Stomach smooth muscle (tissue), 2 donors: ENCODE measurements at regions not wholly inside any gene's neighbourhood (a gene's known extent, or its start where the extent isn't known, plus 50 kb on each side); places are given as distances from the start of the nearest gene placed in this dataset.

Experiments used
- H3K27ac ChIP-seq: one replicate; pipeline ENCODE4 v1.7.0; 2013; ENCODE audit warnings: mild to moderate bottlenecking, low read length, inconsistent platforms
- H3K27me3 ChIP-seq, 2 donors: one replicate each; pipeline ENCODE4 v1.7.0; 2013; ENCODE audit warnings: low read length in 2 of 2; ENCODE audit not compliant: insufficient read depth in 2 of 2, control insufficient read depth in 1 of 2
- H3K36me3 ChIP-seq, 2 donors: one replicate each; pipeline ENCODE4 v1.7.0; 2013; ENCODE audit warnings: low read length in 2 of 2; ENCODE audit not compliant: control insufficient read depth in 2 of 2, insufficient read depth in 2 of 2
- H3K4me1 ChIP-seq: one replicate; pipeline ENCODE4 v1.7.0; 2013; ENCODE audit warnings: low read length; ENCODE audit not compliant: control insufficient read depth, insufficient read depth
- H3K4me3 ChIP-seq, 2 donors: one replicate each; pipeline ENCODE4 v1.7.0; 2013; ENCODE audit warnings: low read length in 2 of 2
- H3K9ac ChIP-seq, 2 donors: one replicate each; pipeline ENCODE4 v1.7.0; 2013; ENCODE audit warnings: low read length in 2 of 2, mild to moderate bottlenecking in 1 of 2
- H3K9me3 ChIP-seq, 2 donors: one replicate each; pipeline ENCODE4 v1.7.0; 2013; ENCODE audit warnings: low read length in 2 of 2; ENCODE audit not compliant: control insufficient read depth in 2 of 2
- donor health status: healthy.
- donor health status: Pancreatic carcinoma.

- Histone ChIP-seq H3K9ac (no peak overlapping the region), H3K36me3 (no peaks in the 10 kb centered on the region), H3K4me1 (peaks cover 5% of the 10 kb centered on the region), H3K27me3 (peaks cover 0 to 2% of the 10 kb centered on the region in 2 donors), H3K9me3 (peaks cover 0 to 7% of the 10 kb centered on the region in 2 donors), H3K27ac (no peak overlapping the region), H3K4me3 (no peak overlapping the region)
These were observed 85.4 kb downstream of the IER5 start for GRCh38 chr1:181173761-181174447.

- Histone ChIP-seq H3K9ac (no peak overlapping the region), H3K4me3 (no peak overlapping the region), H3K9me3 (peaks cover 0 to 7% of the 10 kb centered on the region in 2 donors), H3K4me1 (peaks cover 9% of the 10 kb centered on the region), H3K27ac (no peak overlapping the region), H3K27me3 (peaks cover 0 to 2% of the 10 kb centered on the region in 2 donors), H3K36me3 (no peaks in the 10 kb centered on the region)
These were observed 86.4 kb downstream of the IER5 start for GRCh38 chr1:181174861-181175260.

- H3K36me3 ChIP-seq = no peaks in the 10 kb centered on the region
- H3K4me3 ChIP-seq = no peak overlapping the region
- H3K9me3 ChIP-seq = peaks cover 0 to 7% of the 10 kb centered on the region in 2 donors
- H3K27ac ChIP-seq = no peak overlapping the region
- peaks cover 15% of the 10 kb centered on the region for H3K4me1 ChIP-seq
- H3K27me3 ChIP-seq = peaks cover 0 to 2% of the 10 kb centered on the region in 2 donors
- H3K9ac ChIP-seq = no peak overlapping the region
These were observed 86.9 kb downstream of the IER5 start for GRCh38 chr1:181175356-181175910.

DNA sequence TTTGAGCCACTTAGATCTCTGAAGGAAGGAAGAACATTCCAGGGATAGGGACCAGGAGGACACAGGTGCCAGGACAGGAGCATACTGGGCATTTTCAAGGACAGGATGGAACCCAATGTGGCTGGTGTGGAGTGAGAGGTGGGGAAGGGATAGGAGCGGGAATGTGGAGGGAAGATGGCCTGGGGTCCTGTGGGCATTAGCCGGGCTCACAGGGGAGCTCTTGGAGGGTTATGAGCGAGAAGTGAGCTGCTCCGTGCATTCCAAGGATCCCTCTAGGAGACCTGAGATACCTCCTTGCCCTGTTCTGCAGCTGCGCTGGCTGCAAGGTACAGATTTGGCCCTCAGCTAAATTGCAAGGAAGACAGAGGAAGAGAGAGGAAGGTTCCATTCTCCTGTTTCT is 87.5 kb downstream of the IER5 start:
- Histone ChIP-seq H3K4me1 (peaks cover 18% of the 10 kb centered on the region), H3K4me3 (no peak overlapping the region), H3K9ac (no peak overlapping the region), H3K27ac (no peak overlapping the region), H3K27me3 (peaks cover 0 to 2% of the 10 kb centered on the region in 2 donors), H3K9me3 (peaks cover 0 to 7% of the 10 kb centered on the region in 2 donors), H3K36me3 (no peaks in the 10 kb centered on the region)

- Histone ChIP-seq H3K27me3 (no peaks in the 10 kb centered on the region), H3K27ac (no peak overlapping the region), H3K4me3 (peak overlapping the region in 1 of 2 donors; percentile 8), H3K9me3 (no peaks in the 10 kb centered on the region), H3K36me3 (no peaks in the 10 kb centered on the region), H3K4me1 (peaks cover 18% of the 10 kb centered on the region), H3K9ac (no peak overlapping the region)
These were observed 89.9 kb downstream of the IER5 start for GRCh38 chr1:181178241-181178879.

DNA sequence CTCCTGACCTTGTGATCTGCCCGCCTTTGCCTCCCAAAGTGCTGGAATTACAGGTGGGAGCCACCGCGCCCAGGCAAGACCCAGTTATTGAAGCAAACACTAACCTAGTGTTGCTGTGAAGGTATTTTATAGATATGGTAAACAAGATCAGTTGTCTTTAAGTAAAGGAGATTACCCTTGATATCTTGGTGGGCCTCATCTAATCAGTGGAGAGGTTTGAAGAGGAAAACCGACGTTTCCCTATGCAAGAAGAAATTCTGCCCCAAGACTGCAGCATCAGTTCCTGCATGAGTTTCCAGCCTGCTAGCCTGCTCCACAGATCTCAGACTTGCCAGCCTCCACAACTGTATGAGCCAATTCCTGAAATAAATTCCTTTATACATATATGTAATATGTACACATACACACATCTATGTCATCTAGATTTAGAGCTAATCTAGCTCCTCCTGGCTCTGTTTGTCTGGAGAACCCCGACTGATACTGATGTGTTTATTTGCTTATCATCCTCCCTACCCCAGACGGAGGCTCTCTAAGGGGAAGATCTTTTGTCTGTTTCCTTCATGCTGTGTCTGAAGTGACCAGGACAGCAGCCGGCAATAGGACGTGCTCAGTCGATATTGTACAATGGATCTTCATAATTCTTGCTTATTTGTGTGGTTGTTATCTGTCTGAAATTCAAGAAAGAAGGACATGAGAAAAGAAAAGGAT is 90.9 kb downstream of the IER5 start:
- H3K27ac ChIP-seq = no peak overlapping the region
- H3K36me3 ChIP-seq = no peaks in the 10 kb centered on the region
- peak overlapping the region in 1 of 2 donors; percentile 21 for H3K9ac ChIP-seq
- peaks cover 18% of the 10 kb centered on the region for H3K4me1 ChIP-seq
- no peaks in the 10 kb centered on the region for H3K27me3 ChIP-seq
- H3K9me3 ChIP-seq = no peaks in the 10 kb centered on the region
- H3K4me3 ChIP-seq = peak overlapping the region; percentile 0 to 22

DNA sequence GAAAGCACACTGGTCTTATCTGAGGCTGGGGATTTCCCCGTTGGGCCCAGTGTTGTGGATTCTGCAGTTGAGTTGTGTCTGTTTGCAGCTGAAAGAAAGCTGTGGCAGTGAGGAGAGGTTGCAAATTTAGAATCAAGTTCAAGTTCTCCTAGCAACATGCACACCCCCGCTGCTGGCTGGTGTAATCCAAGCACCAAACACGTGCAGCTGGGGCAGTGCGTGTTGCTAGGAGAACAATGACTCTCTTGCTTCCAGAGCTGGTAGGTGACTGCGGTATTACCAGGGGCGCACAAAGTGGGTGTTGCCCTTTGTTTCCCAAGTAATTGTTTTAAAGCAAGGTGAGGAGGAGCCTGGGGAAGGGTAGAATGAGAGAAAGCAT is 91.5 kb downstream of the IER5 start:
- Histone ChIP-seq H3K4me3 (peak overlapping the region; percentile 0 to 22), H3K36me3 (no peaks in the 10 kb centered on the region), H3K9ac (peak overlapping the region in 1 of 2 donors; percentile 21), H3K4me1 (peaks cover 18% of the 10 kb centered on the region), H3K27ac (no peak overlapping the region), H3K9me3 (no peaks in the 10 kb centered on the region), H3K27me3 (no peaks in the 10 kb centered on the region)

- H3K36me3 ChIP-seq = no peaks in the 10 kb centered on the region
- H3K9ac ChIP-seq = peak overlapping the region in 1 of 2 donors; percentile 27
- peak overlapping the region in 1 of 2 donors; percentile 0 for H3K4me3 ChIP-seq
- H3K27me3 ChIP-seq = no peaks in the 10 kb centered on the region
- H3K4me1 ChIP-seq = peaks cover 18% of the 10 kb centered on the region
- no peaks in the 10 kb centered on the region for H3K9me3 ChIP-seq
- no peak overlapping the region for H3K27ac ChIP-seq
These were observed 92.0 kb downstream of the IER5 start for GRCh38 chr1:181180407-181181031.

DNA sequence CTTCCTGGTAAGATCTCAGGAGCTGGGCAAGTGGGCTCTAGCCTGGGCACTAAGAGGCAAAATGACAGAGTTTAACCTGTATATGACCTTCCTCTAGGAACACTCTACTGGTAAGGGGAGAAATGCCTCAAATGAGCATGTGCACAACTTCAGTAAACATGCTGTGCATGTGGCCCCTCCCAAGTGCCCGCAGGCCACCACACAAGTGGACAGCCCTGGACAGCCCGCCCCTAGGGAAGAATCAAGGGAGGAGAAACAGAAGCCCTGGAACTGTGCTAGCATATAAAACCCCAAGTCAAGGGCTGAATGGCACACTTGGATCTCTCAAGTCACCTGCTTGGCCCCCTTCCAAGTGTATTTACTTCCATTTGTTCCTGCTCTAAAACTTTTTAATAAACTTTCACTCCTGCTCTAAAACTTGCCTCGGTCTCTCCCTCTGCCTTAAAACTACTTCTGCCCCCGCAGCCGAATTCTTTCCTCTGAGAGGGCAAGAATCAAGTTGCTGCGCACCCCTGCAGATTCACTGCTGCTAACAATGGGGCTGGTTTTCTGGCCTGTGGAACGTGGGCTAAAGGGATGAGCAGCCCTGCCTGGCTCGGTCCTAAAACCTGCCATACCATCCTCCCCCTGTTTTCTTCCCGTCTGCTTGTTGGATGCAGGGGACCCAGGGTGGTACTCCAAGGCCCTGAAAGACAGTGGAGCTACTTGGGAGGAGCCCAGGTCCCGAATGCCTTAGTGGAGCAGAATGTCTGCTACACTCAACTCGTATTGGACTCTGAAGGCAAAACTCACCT is 93.5 kb downstream of the IER5 start:
- Histone ChIP-seq H3K4me3 (no peak overlapping the region), H3K4me1 (peaks cover 18% of the 10 kb centered on the region), H3K9ac (no peak overlapping the region), H3K27me3 (no peaks in the 10 kb centered on the region), H3K27ac (no peak overlapping the region), H3K36me3 (no peaks in the 10 kb centered on the region), H3K9me3 (no peaks in the 10 kb centered on the region)

- no peaks in the 10 kb centered on the region for H3K36me3 ChIP-seq
- H3K27me3 ChIP-seq = peaks cover 0 to 4% of the 10 kb centered on the region in 2 donors
- no peak overlapping the region for H3K4me3 ChIP-seq
- no peak overlapping the region for H3K27ac ChIP-seq
- H3K9me3 ChIP-seq = no peaks in the 10 kb centered on the region
- H3K4me1 ChIP-seq = peaks cover 13% of the 10 kb centered on the region
- H3K9ac ChIP-seq = no peak overlapping the region
These were observed 96.1 kb downstream of the IER5 start for GRCh38 chr1:181184621-181185020.
